NCI-H345 (cell line): ENCODE measurements at regions not wholly inside any gene's neighbourhood (a gene's known extent, or its start where the extent isn't known, plus 50 kb on each side); places are given as distances from the start of the nearest gene placed in this dataset.
"Not testable (repeated sequence)": the region's sequence is repeated elsewhere in the genome, so short reads cannot be mapped to it uniquely, and the experiment has no call there.

Experiments used
- DNase-seq: peaks from one replicate; lab custom pipeline; 2025; lab: John Stamatoyannopoulos, UW

DNA sequence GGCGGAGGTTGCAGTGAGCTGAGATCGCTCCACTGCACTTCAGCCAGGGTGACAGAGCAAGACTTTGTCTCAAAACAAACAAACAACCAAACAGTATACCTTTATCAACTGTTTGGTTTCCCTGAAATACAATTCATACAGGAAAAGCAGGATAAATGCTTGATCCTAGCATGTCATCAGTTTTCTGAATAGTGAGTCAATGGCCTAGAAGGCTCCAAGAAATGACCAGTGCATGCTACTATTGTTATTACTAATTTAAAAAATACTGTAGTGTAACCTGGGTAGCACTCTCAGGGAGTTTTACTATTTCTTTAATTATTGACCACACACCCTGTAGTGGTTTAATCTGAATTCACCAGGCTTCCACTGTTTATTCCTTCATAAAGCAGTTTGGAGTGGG is 101.0 kb upstream of the PTPN3 start:
- DNase-seq: no peak

DNA sequence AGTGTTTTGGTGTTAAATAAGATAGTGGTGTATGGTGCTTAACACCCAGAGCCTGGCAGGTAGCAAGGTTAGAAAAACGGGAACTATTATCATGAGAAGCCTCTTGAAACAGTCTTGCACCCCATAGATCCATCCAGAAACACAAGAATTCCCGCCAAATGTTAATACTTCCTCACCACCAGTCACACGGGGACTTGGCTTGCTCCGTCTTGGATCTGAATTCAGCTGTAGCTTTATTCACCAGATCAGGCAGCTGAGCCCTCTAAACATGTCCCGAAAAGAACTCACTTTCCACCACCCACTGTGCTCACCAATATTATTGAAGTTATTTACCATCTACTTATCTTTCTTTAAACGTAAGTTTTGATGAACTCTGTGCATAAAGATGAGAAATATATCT is 101.6 kb upstream of the PTPN3 start:
- DNase-seq: no peak

DNA sequence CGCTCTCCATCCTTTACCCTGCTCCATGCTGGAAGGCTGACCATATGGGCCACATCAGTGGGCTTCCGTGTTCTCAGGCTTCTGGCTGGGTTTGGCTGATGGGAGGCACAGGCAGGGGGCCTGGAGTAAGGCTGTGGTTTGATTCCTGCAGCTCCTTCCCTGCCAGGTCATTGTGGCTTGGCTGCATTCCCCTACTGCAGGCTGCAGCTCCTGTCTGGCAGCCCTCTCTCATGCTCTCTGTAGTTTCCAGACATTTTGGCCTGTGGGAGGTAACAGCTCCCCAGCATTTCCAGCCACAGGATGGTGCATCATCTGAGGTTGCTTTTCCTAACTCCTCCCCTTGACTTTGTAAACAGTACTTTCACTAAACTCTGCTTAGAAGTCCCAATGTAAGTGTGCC is 102.0 kb upstream of the PTPN3 start:
- DNase-seq: no peak

DNA sequence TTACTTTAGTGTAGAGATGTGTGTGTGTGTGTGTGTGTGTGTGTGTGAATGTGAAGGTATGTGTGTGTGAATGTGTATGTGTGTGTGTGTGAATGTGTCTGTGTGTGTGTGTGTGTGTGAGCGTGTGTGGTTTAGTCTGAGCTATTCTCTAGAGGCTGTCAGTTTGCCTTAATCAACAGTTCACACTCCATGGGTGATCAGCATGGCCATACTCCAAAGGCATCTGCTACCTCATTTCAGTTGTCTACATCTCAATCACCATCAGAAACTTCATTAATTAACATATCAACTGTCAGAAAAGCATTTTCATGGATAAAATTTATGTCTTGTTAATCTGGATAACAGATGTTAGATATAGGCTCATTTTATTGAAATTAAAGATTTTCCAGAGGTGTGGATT is 103.1 kb upstream of the PTPN3 start:
- no peak for DNase-seq

DNA sequence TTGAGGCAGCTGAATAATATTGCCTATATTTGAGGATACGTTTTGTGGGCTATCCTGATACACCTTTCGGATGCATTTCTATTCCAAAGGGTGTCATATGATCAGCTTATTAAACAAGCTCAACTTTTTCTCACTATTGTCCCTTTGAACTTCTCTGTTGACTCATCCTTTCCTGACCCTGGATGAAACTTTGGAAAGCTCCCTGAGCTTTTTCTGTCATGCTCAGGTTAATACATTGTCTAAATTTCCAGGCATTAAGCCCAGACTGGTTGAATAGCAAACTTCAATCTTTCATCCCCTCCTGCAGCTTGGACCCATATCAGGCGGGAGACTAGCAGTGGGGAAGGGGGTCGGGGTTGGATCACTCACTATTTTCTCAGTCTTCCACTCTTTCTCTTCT is 104.9 kb upstream of the PTPN3 start:
- DNase-seq: no peak

DNA sequence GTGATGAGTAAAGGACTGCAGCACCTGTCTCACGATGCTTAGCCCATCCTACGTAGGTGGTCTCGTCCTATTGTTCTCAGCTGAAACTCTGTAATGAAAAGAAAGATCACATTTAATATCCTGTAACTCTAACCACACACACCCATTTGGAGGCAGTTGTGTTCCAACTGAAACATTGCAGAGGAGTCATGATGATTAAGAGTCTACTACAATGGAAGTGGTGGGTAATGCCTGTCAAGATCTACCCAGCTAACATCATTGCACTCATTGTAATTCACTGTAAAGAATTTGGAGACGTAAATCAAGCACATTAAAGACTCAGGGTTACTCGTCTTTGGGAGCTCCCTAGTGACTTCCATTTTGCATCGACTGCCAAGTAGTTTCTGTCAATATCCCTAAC is 106.0 kb upstream of the PTPN3 start:
- no peak for DNase-seq

DNA sequence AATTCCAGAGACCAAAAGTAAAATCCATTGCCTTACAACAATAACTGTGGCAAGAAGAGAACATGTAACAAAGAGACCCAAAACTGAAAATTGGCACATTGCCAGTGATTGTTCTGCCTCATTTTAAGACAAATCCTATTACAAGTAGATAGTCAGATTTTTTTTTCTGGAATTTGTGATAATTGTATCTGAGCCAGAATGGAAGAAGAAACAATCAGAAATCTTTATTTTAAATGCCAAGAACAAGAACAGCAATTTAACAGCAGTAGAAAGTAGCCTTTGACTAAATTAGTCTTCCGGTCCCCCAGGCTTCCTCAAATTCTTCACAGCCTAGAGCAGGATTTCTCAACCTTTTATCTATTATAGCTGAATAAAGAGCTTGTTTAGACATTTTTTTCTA is 106.7 kb upstream of the PTPN3 start:
- no peak for DNase-seq

DNA sequence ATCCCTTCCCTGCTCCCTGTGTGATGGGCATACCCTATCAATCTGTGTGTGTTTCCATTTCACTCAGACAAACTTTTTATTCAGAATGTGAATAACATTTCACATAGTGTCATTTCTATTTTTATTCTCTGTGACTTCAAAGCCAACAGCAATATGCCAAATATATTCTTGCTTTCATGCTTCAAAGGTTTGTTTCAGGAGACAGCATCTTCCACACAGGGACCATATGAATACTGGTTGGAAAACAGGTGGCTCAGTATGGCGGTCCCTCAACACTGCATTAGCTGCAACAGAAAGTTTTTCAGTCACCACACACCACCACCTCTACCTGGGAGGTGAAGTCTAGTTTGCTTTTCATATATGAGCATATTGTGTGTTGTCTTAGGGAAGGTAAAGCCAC is 111.0 kb upstream of the PTPN3 start:
- no peak for DNase-seq

DNA sequence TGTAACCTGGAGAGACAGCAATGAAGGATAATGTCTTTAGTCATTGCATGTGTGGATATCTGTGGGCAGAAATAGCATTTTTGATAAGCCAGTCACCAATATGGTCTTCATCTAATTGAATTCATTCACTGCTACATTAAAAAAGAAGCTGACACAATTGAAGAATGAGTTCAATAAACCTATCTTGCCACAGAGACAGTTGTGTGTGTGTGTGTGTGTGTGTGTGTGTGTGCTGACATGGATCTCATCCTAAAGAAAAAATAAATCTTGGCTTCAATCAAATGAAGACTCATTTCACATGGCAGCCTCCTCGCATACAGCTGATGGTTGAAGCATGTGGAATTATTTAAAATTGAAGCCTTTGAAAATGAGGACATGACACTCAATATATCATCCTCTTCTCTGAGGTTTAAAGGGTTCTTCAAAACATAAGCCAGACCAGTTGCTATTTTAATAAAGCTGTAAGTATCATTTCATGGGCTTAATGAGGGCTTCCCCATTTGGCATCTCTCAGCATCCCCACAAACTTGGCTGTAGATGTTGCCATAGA is 118.5 kb upstream of the PTPN3 start:
- DNase-seq: no peak

DNA sequence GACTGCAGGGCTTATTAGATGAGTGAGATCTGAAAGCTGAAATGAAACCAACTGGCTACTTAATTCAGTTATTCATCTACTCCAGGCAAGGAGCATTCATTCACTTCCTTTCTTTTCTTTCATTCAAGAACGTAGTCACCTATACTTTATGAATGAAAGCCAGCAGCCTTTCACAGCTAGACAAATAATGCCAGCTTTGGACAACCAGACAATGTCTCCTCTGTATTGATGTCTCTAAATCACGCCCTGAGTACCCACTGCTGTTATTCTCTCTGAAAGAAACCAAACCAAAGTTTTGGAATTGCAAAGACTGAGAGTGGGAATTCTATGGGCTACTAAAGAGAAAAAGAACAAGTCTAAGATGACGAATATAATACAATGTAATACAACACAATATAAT is 121.2 kb upstream of the PTPN3 start:
- no peak for DNase-seq

DNA sequence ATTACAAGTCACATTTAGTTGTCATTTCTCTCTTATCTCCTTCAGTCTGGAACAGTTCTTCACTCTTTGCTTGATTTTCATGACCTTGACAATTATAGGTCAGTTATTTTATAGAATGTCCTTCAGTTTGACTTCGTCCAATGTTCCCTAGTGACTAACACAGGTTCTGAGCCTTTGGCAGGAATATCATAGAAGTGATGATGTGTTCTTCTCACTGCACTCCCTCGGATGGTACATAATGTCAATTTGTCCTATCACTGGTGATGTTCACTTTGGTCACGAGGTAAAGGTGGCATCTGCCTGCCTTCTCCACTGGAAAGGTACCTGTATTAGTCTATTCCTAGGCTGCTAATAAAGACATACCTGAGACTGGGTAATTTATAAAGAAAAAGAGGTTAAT is 126.0 kb upstream of the PTPN3 start:
- DNase-seq: no peak

DNA sequence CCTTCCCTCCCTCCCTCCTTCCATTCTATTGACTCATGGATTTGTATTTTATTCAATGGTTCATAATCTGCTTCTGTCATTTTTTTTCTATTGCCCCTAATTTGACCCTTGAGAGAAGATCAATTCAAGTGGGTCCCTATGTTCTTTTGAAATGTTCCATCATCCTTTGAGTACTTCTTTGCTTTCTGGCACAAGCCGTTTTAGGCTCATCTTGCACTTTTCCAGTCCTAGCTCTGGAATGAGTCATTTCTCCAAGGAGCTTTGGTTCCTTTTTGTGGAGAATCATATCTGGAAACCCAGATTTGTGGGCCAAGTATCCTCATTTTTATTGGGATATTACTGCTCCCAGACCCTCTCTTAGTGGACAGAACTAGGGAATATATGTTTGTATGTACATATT is 126.8 kb upstream of the PTPN3 start:
- no peak for DNase-seq

DNA sequence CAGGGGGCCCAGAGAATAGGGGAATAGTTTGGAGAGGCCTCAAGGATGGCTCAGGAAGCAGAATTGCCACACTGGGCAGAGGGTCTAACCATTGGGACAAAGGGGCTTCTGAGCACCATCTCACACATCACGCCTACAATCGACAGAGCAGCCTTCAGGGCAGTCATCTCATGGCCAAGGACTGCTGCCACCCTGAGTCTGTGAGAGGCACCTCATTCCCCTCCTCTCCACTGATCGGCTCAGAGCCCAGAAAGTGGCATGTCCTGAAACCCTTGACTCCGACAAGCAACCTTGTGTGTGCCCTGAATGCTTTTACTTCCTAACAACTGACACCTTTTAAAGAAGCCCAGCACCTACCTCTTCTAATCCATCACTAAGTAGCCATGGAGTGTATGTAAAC is 128.9 kb upstream of the PTPN3 start:
- no peak for DNase-seq

DNA sequence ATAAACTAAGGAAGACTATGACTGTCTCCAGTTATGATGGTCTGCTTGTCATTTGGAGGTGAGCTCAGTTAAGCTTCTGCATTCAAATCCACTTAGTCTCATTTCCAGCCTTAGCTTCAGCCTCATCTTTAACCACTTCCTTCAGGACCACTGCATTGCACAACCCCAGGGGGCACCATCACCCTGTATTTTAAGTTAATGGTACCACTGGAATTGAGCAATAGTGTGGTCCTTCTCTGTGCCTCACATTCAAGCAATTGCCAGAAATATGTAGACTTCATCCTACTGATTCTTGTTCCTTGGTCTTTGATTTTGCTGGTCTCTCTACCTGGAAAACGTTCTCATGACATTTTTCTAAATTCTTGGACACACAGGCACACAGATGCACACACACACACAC is 131.5 kb upstream of the PTPN3 start:
- no peak for DNase-seq

DNA sequence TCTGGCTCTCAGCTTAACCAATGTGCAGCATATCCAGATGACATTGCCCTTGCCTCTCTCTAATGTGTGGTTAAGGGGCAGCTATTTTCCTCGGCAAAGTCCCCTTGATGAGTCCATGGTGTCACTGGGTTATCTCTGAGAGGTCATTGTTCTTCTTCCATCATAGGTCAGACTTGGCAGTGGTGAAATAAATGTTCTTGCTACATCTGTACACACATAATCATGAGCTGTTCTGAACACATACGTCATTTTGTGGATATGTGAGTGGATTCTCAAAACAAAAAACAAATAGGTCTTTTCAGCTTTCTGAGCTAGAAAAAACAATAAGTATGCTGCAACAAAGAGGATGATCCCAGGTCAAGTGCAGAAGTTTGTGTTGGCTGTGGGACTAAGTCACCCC is 134.7 kb upstream of the PTPN3 start:
- DNase-seq: no peak

DNA sequence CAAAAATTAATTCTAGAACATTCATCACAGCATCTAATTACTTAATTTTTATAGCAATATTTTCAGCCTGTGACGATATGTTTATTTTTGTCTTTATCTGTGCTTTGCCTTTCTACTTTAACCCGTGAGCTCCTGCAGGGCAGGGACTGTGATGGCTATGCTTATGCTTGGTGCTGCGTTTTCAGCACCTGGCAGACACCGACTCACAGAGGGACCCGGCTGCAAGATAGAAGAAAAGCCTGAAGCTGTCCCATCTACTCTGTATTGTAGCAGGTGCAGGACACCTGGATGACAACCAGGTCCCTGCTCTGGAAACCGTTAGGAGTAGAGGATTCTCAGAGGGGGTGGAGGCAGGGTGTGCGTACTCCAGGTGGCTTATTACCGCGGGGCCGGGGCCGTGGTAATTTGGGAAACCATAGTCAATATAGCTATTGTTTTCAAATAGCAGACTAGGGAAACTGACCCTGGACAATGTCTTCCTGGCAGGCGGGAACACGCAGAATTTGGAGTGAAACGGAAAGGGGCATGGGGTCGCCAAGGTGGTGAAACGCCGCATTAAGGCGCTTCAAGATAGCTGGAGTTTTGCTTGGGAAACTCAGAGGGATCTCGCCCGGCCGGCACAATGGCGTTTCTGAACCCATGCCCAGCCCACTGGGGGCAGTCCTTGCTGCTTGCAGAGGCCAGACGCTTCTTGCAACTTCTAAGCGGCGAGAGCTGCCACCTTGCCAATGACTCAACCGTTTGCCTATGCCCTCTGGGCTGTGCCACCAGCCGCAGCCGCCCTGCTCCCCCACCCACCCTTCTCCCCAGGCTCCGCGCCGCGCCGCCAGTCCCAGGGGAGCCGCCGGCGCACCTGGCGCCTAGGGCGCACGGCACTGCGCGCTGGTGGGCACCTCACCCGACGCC is 140.1 kb upstream of the PALM2AKAP2 start:
- DNase-seq: peak; percentile 79

DNA sequence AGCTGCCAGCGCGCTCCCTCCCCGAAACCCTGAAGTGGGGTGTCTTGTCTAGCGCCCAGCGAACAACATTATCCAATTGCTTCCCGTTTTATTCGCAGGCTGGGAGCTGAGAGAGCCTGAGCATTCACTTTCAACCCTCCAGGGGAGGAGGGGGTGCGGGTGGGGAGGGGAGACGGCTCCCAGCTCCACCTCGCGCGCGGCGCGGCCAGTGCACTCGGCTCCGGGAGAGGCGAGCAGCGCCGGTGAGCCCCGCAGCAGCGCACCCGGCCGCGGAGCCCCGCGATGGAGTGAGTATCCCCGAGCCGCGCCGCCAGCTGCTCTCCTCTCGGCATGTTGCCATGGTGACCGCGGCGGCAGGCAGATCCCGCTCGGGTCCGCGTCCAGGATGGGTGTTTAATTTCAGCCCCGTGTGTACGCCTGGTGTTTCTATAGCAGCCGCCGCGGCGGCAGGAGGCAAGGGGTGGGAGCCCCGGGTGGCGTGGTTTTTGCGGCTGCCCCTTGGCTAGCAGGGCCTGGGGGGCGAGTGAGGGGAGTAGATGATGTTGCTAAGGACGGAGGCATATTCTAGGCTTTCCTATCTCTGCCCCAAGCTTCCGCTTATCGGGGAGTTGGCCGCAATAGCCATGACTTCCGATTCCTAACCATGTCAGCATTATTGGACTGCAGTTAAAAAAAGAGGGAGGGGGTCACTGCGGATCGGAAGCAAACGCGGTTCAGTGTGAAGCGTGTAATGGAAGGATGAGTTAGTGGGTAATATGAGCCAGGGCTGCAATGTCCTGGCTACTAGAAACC is 139.2 kb upstream of the PALM2AKAP2 start:
- peak; percentile 80 for DNase-seq

DNA sequence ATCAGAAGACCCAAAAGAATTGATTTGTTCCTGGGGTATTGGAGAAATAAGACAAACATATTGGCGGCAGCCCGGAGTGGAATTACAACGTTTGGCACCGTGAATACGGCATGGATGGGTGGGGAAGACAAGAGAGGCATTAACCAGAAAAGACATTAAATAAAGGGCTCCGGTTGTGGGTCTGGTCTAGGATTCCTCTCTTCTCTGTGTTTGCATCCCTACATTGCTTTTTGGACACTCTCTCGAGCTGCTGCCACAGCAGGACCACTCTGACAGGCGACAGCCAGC is 138.7 kb upstream of the PALM2AKAP2 start:
- no peak for DNase-seq

DNA sequence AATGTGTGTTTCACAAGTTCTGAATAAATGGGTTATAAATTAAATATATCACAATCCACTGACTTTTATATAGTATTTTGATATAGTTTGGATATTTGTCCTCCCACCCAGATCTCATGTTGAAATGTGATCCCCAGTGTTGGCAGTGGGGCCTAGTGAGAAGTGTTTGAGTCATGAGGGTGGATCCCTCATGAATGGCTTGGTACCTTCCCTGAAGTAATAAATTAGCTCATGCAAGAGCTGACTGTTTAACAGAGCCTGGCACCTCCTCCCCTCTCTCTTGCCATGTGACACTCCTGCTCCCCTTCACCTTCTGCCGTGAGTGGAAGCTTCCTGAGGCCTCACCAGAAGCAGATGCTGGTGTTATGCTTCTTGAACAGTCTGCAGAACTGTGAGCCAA is 127.9 kb upstream of the PALM2AKAP2 start:
- DNase-seq: no peak

DNA sequence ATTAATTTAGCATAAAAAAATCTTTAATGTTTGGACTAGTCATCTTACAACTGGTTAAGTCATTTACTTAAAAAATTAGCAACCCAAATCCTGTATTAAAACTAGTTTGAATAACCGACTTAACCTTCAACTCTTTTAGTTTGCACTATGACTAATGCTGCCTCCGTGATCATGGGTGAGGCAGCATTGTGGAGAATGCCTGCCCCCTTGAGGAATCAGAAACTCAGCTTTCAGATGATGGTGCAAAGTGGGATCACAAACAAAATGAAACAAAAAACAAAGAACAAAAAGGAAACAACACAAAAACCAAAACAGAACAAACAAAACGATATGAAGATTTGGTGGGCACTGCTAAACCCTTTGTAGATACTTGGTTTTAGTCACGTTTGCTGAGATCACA is 127.0 kb upstream of the PALM2AKAP2 start:
- DNase-seq: no peak

DNA sequence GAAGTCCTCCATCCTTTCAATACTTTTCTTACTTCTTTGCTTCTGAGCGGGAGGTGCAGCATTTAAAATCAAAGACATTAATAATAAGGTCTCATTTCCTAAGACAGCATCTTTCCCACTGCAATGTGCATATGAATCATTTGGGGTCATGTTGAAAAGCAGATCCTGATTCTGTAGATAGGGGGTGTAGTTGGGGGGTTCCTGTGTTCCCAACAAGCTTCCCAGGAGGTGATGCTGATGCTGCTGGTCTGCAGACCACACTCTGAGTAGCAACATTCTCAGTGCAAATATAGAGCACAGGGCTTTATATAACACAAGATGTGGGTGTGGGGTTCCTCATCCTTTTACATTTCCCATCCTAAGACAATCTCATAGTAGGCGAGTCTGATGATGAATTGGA is 126.5 kb upstream of the PALM2AKAP2 start:
- DNase-seq: no peak

DNA sequence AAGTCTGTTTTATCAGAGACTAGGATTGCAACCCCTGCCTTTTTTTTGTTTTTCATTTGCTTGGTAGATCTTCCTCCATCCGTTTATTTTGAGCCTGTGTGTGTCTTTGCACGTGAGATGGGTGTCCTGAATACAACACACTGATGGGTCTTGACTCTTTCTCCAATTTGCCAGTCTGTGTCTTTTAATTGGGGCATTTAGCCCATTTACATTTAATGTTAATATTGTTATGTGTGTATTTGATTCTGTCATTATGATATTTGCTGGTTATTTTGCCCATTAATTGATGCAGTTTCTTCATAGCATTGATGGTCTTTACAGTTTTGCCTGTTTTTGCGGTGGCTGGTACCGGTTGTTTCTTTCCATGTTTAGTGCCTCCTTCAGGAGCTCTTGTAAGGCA is 116.0 kb upstream of the PALM2AKAP2 start:
- not testable (repeated sequence) for DNase-seq

DNA sequence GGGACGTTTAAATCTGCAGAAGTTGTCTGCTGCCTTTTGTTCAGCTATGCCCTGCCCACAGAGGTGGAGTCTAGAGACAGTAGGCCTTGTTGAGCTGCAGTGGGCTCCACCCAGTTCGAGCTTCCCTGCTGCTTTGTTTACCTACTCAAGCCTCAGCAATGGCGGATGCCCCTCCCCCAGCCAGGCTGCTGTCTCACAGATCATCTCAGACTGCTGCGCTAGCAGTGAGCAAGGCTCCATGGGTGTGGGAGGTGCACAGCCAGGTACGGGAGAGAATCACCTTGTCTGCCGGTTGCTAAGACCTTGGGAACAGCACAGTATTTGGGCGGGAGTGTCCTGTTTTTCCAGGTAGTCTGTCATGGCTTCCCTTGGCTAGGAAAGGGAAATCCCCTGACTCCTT is 114.3 kb upstream of the PALM2AKAP2 start:
- DNase-seq: not testable (repeated sequence)
